Neural cell (in vitro differentiated cells): ENCODE measurements at regions not wholly inside any gene's neighbourhood (a gene's known extent, or its start where the extent isn't known, plus 50 kb on each side); places are given as distances from the start of the nearest gene placed in this dataset.
"Not testable (repeated sequence)": the region's sequence is repeated elsewhere in the genome, so short reads cannot be mapped to it uniquely, and the experiment has no call there.

Experiments
- H2AFZ ChIP-seq: fragments of 200-600, 300-800 bp; sonication (generic), shearing (Covaris generic); 2 replicates; pipeline ENCODE4 v1.6.0; 2014; ENCODE audit warnings: low read depth, mild to moderate bottlenecking, antibody characterized with exemption, low read length, moderate library complexity
- H3F3A ChIP-seq: fragments of 200-600 bp; shearing (Covaris generic); 2 replicates; pipeline ENCODE4 v1.6.1; 2016; ENCODE audit warnings: mild to moderate bottlenecking, moderate library complexity, mixed read lengths, antibody characterized with exemption, low read length; ENCODE audit not compliant: insufficient read depth, poor library complexity, severe bottlenecking
- H3K27ac ChIP-seq: fragments of 200-600, 300-800 bp; sonication (generic), shearing (Covaris generic); 2 replicates; pipeline ENCODE4 v1.5.1; 2014; ENCODE audit warnings: mild to moderate bottlenecking, low read length, moderate library complexity
- H3K27me3 ChIP-seq: fragments of 300-800, 200-600 bp; sonication (generic), shearing (Covaris generic); 2 replicates; pipeline ENCODE4 v1.6.0; 2014; ENCODE audit warnings: mild to moderate bottlenecking, low read depth, low read length, moderate library complexity; ENCODE audit not compliant: insufficient read depth
- H3K36me3 ChIP-seq: fragments of 300-800, 200-600 bp; sonication (generic), shearing (Covaris generic); 2 replicates; pipeline ENCODE4 v1.5.1; 2014; ENCODE audit warnings: mild to moderate bottlenecking, antibody characterized with exemption, low read length, moderate library complexity; ENCODE audit not compliant: insufficient read depth
- H3K4me2 ChIP-seq: fragments of 300-800, 200-600 bp; sonication (generic), shearing (Covaris generic); 2 replicates; pipeline ENCODE4 v1.6.0; 2014; ENCODE audit warnings: mild to moderate bottlenecking, low read length
- H3K4me3 ChIP-seq: fragments of 300-800, 200-600 bp; sonication (generic), shearing (Covaris generic); 2 replicates; pipeline ENCODE4 v1.5.1; 2014; ENCODE audit warnings: mild to moderate bottlenecking, low read length, moderate library complexity
- H3K79me2 ChIP-seq: fragments of 200-600 bp; shearing (Covaris generic); replicated peaks from 2 replicates; pipeline ENCODE4 v1.6.0; 2014; ENCODE audit warnings: mild to moderate bottlenecking, low read length, moderate library complexity; ENCODE audit not compliant: insufficient read depth
- H3K9ac ChIP-seq: fragments of 300-800, 200-600 bp; sonication (generic), shearing (Covaris generic); 2 replicates; pipeline ENCODE4 v1.6.1; 2016; ENCODE audit warnings: mild to moderate bottlenecking, low read length, mixed read lengths
- H3K9me2 ChIP-seq: fragments of 200-600 bp; shearing (Covaris generic); 2 replicates; pipeline ENCODE4 v1.6.1; 2016; ENCODE audit warnings: mild to moderate bottlenecking, low read length, mixed read lengths; ENCODE audit not compliant: insufficient read depth
- H3K9me3 ChIP-seq: fragments of 200-600, 300-800 bp; sonication (generic), shearing (Covaris generic); 2 replicates; pipeline ENCODE4 v1.6.1; 2016; ENCODE audit warnings: mild to moderate bottlenecking, mixed run types, low read length, moderate library complexity, mixed read lengths
- H4K20me1 ChIP-seq: fragments of 200-600 bp; shearing (Covaris generic); 2 replicates; pipeline ENCODE4 v1.6.1; 2016; ENCODE audit warnings: mild to moderate bottlenecking, mixed run types; ENCODE audit not compliant: insufficient read depth
- EP300 ChIP-seq: fragments of 450-650 bp; conservative IDR thresholded peaks from 2 replicates; pipeline ENCODE4 v1.6.1; 2014; ENCODE audit warnings: antibody characterized with exemption, mild to moderate bottlenecking, moderate library complexity; ENCODE audit not compliant: poor library complexity, severe bottlenecking
- EZH2 ChIP-seq: fragments of 200-600, 300-800 bp; shearing (Covaris generic), sonication (generic); IDR thresholded peaks from 2 replicates; pipeline ENCODE4 v1.6.1; 2014; ENCODE audit warnings: antibody characterized with exemption, low read length, borderline replicate concordance, mild to moderate bottlenecking; ENCODE audit not compliant: insufficient read depth, poor library complexity, severe bottlenecking
- MXI1 ChIP-seq: fragments of 450-650 bp; conservative IDR thresholded peaks from 2 replicates; pipeline ENCODE4 v1.6.1; 2014; ENCODE audit warnings: antibody characterized with exemption, mild to moderate bottlenecking; ENCODE audit not compliant: poor library complexity, severe bottlenecking
- POLR2AphosphoS5 ChIP-seq: IDR thresholded peaks from 2 replicates; pipeline ENCODE4 v1.6.1; 2012
- RAD21 ChIP-seq: fragments of 450-650 bp; conservative IDR thresholded peaks from 2 replicates; pipeline ENCODE4 v1.6.1; 2014; ENCODE audit warnings: antibody characterized with exemption, mild to moderate bottlenecking, moderate library complexity
- SMC3 ChIP-seq: fragments of 450-650 bp; conservative IDR thresholded peaks from 2 replicates; pipeline ENCODE4 v1.6.1; 2014; ENCODE audit warnings: antibody characterized with exemption, mild to moderate bottlenecking, moderate library complexity; ENCODE audit not compliant: poor library complexity
- TAF1 ChIP-seq: IDR thresholded peaks from 2 replicates; pipeline ENCODE4 v1.6.1; 2012; ENCODE audit warnings: low read depth
- TF ChIP-seq, protein P1 (sequence below): IDR thresholded peaks from 2 replicates; pipeline ENCODE4 v1.6.1; 2012; ENCODE audit warnings: borderline replicate concordance
- TF ChIP-seq, protein P2 (sequence below): fragments of 450-650 bp; IDR thresholded peaks from 2 replicates; pipeline ENCODE4 v1.5.1; 2014; ENCODE audit warnings: antibody characterized with exemption, mild to moderate bottlenecking, moderate library complexity; ENCODE audit not compliant: poor library complexity, severe bottlenecking

DNA sequence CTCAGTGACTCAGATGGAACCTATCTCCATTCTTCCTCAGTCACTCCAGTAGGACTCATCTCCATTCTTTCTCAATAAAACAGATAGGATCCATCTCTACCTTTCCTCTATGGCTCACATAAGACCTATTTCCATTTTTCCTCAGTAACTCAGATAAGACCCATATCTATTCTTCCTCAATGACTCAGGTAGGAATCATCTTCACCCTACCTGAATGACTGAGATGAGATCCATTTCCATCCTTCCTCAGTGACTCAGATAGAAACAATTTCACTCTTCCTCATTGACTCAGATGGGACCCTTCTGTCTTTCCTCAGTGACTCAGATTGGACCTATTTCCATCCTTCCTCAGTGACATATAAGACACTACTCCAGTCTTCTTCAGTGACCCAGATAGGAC lies 165.1 kb downstream of the FBXO4 start:
- Histone ChIP-seq H3K27me3 (no peaks in the 10 kb centered on the region), H3K4me3 (no peak overlapping the region), H3F3A (no peaks in the 10 kb centered on the region), H3K9me2 (no peaks in the 10 kb centered on the region), H3K9me3 (no peaks in the 10 kb centered on the region), H3K9ac (no peak overlapping the region), H4K20me1 (no peaks in the 10 kb centered on the region), H3K79me2 (no peaks in the 10 kb centered on the region), H3K36me3 (no peaks in the 10 kb centered on the region), H3K27ac (no peak overlapping the region), H3K4me2 (no peak overlapping the region), H2AFZ (no peak overlapping the region)
- TF ChIP-seq POLR2AphosphoS5 (no peak), EZH2 (no peak), SMC3 (no peak), EP300 (no peak), TAF1 (no peak), RAD21 (no peak), MXI1 (no peak)
- TF ChIP-seq, protein P1, sequence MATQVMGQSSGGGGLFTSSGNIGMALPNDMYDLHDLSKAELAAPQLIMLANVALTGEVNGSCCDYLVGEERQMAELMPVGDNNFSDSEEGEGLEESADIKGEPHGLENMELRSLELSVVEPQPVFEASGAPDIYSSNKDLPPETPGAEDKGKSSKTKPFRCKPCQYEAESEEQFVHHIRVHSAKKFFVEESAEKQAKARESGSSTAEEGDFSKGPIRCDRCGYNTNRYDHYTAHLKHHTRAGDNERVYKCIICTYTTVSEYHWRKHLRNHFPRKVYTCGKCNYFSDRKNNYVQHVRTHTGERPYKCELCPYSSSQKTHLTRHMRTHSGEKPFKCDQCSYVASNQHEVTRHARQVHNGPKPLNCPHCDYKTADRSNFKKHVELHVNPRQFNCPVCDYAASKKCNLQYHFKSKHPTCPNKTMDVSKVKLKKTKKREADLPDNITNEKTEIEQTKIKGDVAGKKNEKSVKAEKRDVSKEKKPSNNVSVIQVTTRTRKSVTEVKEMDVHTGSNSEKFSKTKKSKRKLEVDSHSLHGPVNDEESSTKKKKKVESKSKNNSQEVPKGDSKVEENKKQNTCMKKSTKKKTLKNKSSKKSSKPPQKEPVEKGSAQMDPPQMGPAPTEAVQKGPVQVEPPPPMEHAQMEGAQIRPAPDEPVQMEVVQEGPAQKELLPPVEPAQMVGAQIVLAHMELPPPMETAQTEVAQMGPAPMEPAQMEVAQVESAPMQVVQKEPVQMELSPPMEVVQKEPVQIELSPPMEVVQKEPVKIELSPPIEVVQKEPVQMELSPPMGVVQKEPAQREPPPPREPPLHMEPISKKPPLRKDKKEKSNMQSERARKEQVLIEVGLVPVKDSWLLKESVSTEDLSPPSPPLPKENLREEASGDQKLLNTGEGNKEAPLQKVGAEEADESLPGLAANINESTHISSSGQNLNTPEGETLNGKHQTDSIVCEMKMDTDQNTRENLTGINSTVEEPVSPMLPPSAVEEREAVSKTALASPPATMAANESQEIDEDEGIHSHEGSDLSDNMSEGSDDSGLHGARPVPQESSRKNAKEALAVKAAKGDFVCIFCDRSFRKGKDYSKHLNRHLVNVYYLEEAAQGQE: no peak
- TF ChIP-seq, protein P2, sequence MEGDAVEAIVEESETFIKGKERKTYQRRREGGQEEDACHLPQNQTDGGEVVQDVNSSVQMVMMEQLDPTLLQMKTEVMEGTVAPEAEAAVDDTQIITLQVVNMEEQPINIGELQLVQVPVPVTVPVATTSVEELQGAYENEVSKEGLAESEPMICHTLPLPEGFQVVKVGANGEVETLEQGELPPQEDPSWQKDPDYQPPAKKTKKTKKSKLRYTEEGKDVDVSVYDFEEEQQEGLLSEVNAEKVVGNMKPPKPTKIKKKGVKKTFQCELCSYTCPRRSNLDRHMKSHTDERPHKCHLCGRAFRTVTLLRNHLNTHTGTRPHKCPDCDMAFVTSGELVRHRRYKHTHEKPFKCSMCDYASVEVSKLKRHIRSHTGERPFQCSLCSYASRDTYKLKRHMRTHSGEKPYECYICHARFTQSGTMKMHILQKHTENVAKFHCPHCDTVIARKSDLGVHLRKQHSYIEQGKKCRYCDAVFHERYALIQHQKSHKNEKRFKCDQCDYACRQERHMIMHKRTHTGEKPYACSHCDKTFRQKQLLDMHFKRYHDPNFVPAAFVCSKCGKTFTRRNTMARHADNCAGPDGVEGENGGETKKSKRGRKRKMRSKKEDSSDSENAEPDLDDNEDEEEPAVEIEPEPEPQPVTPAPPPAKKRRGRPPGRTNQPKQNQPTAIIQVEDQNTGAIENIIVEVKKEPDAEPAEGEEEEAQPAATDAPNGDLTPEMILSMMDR: no peak

GRCh38 chr5:42099846-42100245 lies 174.8 kb downstream of the FBXO4 start:
- not testable (repeated sequence) for H3K27ac ChIP-seq, H2AFZ ChIP-seq

DNA sequence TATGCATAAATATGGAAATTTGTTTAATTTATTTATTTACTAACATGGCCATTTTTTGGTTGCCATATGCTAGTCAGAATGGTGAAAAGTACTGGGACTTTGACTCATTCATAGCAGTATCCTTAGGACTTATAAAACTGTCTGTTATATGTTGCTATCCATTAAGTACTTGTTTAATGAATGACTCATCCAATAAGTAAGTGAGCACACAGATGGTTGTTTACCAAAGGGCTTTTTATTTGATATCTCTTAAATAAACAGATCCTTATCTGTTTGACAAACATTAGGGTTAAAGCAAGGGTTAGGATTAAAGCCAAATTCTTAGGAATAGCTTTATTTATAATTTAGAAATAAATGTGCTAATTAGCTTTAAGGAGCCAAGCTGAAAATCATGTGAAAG lies 183.4 kb downstream of the FBXO4 start:
- Histone ChIP-seq H4K20me1 (no peaks in the 10 kb centered on the region), H3K27me3 (no peaks in the 10 kb centered on the region), H3K79me2 (no peaks in the 10 kb centered on the region), H3K4me3 (no peak overlapping the region), H3K9me2 (no peaks in the 10 kb centered on the region), H3F3A (no peaks in the 10 kb centered on the region), H3K27ac (no peak overlapping the region), H3K9me3 (peaks cover 7% of the 10 kb centered on the region), H3K4me2 (no peak overlapping the region), H3K36me3 (no peaks in the 10 kb centered on the region), H2AFZ (no peak overlapping the region), H3K9ac (no peak overlapping the region)
- TF ChIP-seq EP300 (no peak), MXI1 (no peak), EZH2 (no peak), SMC3 (no peak), TAF1 (no peak), POLR2AphosphoS5 (no peak), RAD21 (no peak)
- TF ChIP-seq, protein P2: no peak
- TF ChIP-seq, protein P1: no peak

More at GRCh38 chr5:42099846-42100245, 174.8 kb downstream of the FBXO4 start:
- H3K36me3 ChIP-seq, H3F3A ChIP-seq, H3K9ac ChIP-seq, H3K4me3 ChIP-seq, H3K9me2 ChIP-seq, H3K27me3 ChIP-seq, H3K4me2 ChIP-seq, H4K20me1 ChIP-seq, H3K79me2 ChIP-seq, H3K9me3 ChIP-seq: not testable (repeated sequence)
